HG02870 (cell line): ENCODE measurements at regions not wholly inside any gene's neighbourhood (a gene's known extent, or its start where the extent isn't known, plus 50 kb on each side); places are given as distances from the start of the nearest gene placed in this dataset.
"Not testable (repeated sequence)": the region's sequence is repeated elsewhere in the genome, so short reads cannot be mapped to it uniquely, and the experiment has no call there.

ENCODE experiments used
- ATAC-seq: cut with Tn5 transposase; IDR thresholded peaks from one replicate; pipeline ENCODE4 v1.9.1; 2021; ENCODE audit warnings: mild to moderate bottlenecking, moderate library complexity; ENCODE audit not compliant: unreplicated experiment

- ATAC-seq, result peak; percentile 39
Observed at GRCh38 chr4:132642016-132642817, 506.9 kb upstream of the PCDH10 start.

GRCh38 chr4:132646186-132646585 is 502.9 kb upstream of the PCDH10 start:
- peak; percentile 92 for ATAC-seq

- no peak for ATAC-seq
Observed at GRCh38 chr4:132651196-132651595, 497.9 kb upstream of the PCDH10 start.

GRCh38 chr4:132660181-132660580 is 488.9 kb upstream of the PCDH10 start:
- no peak for ATAC-seq

GRCh38 chr4:132662456-132662855 is 486.6 kb upstream of the PCDH10 start:
- no peak for ATAC-seq

- no peak for ATAC-seq
Observed at GRCh38 chr4:132669786-132670185, 479.3 kb upstream of the PCDH10 start.

- ATAC-seq, result no peak
Observed at GRCh38 chr4:132670557-132670956, 478.5 kb upstream of the PCDH10 start.

GRCh38 chr4:132683957-132684356 is 465.1 kb upstream of the PCDH10 start:
- no peak for ATAC-seq

GRCh38 chr4:132691026-132691425 is 458.1 kb upstream of the PCDH10 start:
- no peak for ATAC-seq

GRCh38 chr4:132691668-132692067 is 457.4 kb upstream of the PCDH10 start:
- ATAC-seq, result no peak

- ATAC-seq, result no peak
Observed at GRCh38 chr4:132694775-132695174, 454.3 kb upstream of the PCDH10 start.

- not testable (repeated sequence) for ATAC-seq
Observed at GRCh38 chr4:132697505-132697904, 451.6 kb upstream of the PCDH10 start.

GRCh38 chr4:132707955-132708354 is 441.1 kb upstream of the PCDH10 start:
- ATAC-seq, result no peak

GRCh38 chr4:132709056-132709455 is 440.0 kb upstream of the PCDH10 start:
- ATAC-seq, result no peak

GRCh38 chr4:132710971-132711370 is 438.1 kb upstream of the PCDH10 start:
- ATAC-seq, result no peak

- ATAC-seq, result no peak
Observed at GRCh38 chr4:132737344-132737743, 411.8 kb upstream of the PCDH10 start.

GRCh38 chr4:132759199-132759780 is 389.8 kb upstream of the PCDH10 start:
- ATAC-seq, result no peak

GRCh38 chr4:132763465-132763864 is 385.6 kb upstream of the PCDH10 start:
- ATAC-seq, result no peak

- ATAC-seq, result no peak
Observed at GRCh38 chr4:132767901-132768300, 381.2 kb upstream of the PCDH10 start.

- no peak for ATAC-seq
Observed at GRCh38 chr4:132770776-132771175, 378.3 kb upstream of the PCDH10 start.

- no peak for ATAC-seq
Observed at GRCh38 chr4:132792310-132792709, 356.8 kb upstream of the PCDH10 start.

GRCh38 chr4:132797856-132798255 is 351.2 kb upstream of the PCDH10 start:
- no peak for ATAC-seq
